ENCODE measurements at regions not wholly inside any gene's neighbourhood (a gene's known extent, or its start where the extent isn't known, plus 50 kb on each side); places are given as distances from the start of the nearest gene placed in this dataset.

- no peak for DNase-seq
Observed at GRCh38 chr10:112871021-112871420, 79.0 kb upstream of the TCF7L2 start.

DNA sequence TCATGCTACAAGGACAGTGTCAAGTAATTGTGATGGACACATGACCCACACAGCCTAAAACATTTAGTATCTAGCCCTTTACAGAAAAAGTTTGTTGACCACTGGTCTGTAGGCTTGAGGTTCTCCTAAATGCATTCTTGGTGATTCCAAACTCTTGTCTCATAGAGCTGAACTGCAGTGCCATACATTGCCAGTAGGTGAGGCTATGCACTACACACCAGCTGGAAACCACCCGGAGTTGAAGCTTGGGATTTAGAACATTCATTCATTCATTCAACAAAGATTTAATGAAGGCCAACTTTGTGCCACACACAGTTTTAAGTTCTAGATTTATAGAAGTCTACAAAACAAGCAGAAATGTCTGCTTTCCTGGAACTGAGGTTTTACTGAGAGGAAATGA is 77.3 kb upstream of the TCF7L2 start:
- no peak for DNase-seq

DNA sequence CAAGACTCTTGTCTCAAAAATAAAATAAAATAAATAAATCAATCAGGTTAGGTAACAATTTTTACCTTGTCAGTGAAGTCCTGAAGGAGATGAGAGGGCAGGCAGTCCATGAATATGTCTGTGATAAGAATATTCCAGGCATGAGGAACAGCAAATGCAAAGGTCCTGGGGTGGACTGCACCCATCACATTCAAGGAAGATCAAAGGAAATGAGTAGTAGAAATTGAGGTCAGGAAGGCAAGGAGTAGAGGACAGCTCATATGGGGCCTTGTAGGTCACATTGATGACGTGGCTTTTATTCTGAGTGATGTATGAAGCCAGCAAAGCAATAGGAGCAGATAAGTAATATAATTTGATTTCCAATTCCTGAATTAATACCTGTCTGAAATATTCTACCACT is 76.5 kb upstream of the TCF7L2 start:
- no peak for DNase-seq

- DNase-seq, result no peak
Observed at GRCh38 chr10:112874982-112875381, 75.1 kb upstream of the TCF7L2 start.

DNA sequence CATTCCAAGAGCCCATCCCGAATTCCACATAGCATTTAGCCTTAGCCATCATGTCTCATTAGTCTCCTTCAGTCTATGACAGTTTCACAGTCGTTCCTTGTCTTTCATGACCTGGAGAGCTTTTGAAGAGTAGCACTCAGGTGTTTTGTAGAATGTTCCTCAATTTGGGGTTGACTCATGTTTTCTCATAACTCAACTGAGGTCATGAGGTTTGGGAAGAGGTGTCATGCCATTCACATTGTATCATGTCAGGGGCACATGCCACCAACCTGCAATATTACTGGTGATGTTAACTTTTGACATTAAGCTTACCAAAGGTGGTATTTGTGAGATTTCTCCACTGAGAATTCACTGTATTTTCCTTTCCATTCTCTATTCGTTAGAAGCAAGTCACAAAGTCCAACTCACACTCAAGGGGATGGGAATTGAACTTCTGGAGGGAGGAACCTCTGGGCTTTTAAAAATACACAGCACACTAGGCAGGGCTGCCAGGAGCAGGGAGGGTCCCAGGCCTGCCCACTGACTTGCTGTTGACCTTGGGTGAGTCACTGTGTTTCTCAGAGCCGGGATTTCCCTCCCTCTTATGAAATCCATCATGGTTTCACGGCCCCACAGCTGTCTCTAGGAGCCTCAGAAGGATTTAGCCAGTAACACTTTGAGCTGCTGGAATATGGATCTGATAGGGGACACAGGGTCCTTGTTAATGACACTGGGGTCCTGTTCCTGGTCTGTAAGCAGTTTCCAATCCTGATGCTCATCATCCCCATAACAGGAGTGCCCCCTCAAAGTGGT is 74.4 kb upstream of the TCF7L2 start:
- DNase-seq, result peak; percentile 6

DNA sequence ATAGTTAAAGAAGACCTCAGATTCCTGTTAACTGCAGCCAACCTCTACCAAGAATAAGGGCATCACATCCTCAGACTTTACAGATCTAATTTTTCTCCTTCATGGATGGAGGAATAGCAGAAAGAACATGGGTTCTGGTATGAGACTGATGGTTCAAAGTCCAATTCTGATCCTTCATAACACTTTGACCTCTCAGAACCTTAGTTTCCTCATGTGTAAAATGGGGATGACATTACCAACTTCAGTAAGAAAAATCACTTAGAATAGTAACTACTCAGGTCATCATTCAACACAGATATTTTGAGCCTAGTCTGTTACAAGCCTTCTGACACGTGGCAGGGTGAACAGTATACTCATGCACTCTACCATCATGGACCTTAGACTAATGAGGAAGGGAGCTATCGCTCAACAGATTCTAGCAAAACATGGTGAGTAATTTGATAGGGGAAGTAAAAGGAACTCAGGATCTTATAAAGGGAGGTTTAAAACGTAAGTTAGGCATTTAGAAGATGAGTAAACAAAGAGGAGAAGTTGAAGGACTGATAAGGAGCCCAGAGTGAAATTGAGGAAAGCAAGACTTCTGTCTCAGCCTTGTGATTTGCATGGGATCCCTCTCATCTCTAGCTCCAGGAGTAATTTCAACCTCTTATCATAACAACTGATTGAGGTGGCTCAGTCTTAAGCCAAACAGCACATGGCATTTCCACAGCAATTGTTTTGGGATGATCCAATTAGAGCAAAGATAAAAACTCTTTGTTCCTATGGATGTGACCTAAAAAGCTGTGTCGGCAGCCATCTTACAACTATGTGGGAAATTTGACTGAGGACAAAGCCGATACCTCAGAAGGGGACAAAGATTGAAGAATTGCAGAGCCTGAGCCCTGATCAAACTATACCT is 69.2 kb upstream of the TCF7L2 start:
- DNase-seq, result peak; percentile 5

DNA sequence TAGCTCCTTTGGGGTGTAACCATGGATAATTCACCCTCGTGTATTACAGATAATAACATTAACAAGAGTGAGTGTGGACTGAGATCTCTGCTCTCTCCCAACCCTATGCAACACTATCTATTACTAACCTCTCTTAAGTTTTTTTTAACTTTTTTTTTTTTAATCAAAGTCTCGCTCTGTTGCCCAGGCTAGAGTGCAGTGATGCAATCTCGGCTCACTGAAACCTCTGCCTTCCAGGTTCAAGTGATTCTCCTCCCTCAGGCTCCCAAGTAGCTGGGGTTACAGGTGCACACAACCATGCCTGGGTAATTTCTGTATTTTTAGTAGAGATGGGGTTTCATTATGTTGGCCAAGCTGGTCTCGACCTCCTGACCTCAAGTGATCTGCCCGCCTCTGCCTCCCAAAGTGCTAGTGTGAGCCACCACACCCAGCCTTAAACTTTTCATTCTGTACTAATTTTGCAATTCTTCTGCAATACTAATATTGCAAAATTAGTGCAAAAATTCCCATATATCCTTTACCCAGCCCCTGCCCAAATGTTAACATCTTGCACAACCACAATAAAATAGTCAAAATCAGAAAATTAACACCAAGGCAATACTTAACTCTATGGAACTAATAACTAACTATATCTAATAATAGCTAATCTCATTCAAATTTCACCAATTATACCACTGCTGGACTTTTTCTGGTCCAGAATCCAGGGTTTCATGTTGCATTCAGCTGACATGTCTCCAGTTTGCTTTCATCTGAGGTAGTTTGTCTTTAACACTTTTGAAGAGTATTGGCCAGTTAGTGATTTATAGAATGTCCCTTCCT is 66.5 kb upstream of the TCF7L2 start:
- no peak for DNase-seq

DNA sequence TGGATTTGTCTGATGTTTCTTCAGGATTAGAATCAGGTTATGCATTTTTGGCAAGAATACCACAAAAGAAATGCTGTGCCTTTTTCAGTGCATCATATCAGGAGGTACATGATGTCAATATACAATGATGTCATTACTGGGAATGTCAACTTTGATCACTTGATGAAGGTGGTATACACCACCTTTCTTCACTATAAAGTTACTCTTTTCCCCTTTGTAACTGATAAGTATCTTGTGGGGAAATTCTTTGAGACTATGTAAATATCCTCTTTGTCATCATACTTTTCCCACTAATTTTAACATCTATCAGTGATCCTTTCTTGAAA is 65.9 kb upstream of the TCF7L2 start:
- DNase-seq, result no peak

DNA sequence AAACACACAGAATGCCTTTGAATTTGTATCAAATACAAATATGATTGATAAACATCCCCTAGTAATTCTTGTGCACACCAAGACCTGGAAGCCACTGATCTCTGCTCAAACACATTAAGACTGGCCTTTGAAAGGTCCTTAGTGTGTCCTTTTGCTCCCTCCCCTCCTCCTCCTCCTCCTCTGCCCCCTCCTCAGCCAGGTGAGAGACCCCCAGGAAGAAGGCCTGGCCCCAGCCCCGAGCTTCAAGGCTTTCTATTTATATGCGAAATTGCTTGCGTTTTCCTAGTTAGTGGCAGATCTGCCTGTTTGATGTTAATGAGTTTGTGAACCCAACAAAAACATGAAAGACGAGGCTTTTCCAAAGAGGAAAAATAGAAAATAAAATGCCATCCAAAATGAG is 63.6 kb upstream of the TCF7L2 start:
- no peak for DNase-seq

DNA sequence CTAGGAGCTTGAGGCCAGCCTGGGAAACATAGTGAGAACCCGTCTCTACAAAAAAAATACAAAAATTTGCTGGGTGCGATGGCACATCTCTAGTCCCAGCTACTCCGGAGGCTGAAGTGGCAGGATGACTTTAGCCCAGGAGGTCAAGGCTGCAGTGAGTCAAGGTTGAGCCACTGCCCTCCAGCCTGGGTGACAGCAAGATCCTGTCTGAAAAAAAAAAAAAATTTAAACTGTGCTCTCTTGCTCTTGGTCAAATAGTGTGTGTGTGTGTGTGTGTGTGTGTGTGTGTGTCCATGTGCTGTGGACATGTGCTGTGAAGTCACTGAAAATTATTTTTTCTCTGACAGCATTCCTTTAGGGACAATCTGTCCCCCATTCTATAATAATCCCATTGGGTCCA is 62.1 kb upstream of the TCF7L2 start:
- DNase-seq, result no peak

DNA sequence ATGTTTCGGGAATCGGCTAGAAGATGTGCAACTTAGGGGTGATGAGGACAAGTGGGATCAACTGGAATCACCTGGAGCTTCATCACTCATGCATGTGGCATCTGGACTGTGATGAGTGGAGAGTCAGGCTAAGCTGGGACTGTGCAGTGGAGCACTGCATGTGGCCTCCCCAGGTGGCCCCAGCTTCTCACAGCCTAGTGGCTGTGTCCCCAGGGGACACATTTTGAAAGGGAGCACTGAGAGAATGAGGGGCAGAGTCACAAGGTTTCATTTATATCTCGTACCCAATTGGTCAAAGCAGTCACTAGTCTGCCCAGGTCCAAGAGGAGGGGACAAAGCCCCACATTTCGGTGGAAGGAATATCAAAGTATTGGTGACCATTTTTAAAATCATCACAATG is 54.8 kb upstream of the TCF7L2 start:
- DNase-seq, result no peak

GRCh38 chr10:112896273-112896672 is 53.8 kb upstream of the TCF7L2 start:
- DNase-seq, result no peak

DNA sequence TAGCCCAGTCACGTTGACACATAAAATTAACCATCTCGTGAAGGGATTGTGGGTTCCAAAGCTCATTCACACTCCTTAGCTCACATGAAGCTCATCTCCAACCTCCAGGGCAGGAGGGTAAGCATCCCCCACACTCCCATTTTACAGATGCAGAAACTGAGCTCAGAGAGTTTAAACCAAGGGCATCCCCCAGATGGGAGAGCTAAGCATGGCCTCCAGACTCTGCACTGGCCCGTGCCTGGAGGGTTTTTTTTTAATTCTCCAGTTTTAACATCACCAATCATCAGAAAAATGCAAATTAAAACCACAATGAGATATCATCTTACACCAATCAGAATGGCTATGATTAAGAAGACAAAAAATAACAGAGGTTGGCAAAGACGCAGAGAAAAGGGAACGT is 53.3 kb upstream of the TCF7L2 start:
- DNase-seq, result no peak

GRCh38 chr10:112898540-112899390 is 51.3 kb upstream of the TCF7L2 start:
- peak; percentile 68 for DNase-seq

DNA sequence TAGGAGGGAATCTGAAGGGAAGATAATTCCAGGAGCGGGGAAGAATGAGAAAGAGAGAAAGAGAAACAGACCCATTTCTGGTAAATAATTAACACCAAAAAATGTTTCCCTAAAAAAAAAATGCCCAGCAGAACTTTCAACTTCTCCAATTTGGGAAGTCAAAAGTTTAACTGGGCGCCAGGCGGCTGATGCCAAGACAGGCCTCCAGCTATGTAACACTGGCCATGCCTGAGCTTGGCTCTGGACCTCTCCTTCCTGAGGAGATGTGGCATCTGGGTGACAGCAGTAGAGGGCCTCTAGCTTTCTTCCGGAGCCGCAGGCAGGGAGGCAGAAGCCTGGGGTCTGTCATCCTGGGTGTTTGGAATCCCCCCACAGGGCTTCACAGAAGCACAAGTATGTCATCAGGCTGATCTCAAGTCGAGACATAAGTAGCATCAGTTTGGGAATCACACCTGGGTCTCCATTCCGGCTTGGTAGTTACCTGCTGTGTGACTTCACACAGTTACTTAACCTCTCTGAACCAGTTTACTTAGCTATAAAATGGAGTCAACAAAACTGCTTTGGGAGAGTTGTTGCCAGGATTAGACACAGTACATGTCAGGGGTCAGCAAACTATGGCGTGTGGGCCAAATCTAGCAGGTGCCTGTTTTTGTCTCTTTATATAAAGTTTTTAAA is 50.5 kb upstream of the TCF7L2 start:
- no peak for DNase-seq
